HS-5 (cell line): ENCODE measurements at regions not wholly inside any gene's neighbourhood (a gene's known extent, or its start where the extent isn't known, plus 50 kb on each side); places are given as distances from the start of the nearest gene placed in this dataset.
"Not testable (repeated sequence)": the region's sequence is repeated elsewhere in the genome, so short reads cannot be mapped to it uniquely, and the experiment has no call there.

Experiments used
- DNase-seq: peaks from one replicate; pipeline ENCODE4 v3.0.0-alpha.2; 2012; ENCODE audit warnings: low read depth

DNA sequence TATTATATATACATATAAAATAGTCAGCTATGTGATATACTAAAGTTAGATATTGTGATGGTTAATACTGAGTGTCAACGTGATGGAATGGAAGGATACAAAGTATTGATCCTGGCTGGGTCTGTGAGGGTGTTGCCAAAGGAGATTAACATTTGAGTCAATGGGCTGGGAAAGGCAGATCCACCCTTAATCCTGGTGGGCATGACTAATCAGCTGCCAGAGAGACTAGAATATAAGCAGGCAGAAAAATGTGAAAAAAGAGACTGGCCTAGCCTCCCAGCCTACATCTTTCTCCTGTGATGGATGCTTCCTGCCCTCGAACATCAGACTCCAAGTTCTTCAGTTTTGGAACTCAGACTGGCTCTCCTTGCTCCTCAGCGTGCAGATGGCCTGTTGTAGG lies 321.6 kb upstream of the NT5E start:
- not testable (repeated sequence) for DNase-seq

DNA sequence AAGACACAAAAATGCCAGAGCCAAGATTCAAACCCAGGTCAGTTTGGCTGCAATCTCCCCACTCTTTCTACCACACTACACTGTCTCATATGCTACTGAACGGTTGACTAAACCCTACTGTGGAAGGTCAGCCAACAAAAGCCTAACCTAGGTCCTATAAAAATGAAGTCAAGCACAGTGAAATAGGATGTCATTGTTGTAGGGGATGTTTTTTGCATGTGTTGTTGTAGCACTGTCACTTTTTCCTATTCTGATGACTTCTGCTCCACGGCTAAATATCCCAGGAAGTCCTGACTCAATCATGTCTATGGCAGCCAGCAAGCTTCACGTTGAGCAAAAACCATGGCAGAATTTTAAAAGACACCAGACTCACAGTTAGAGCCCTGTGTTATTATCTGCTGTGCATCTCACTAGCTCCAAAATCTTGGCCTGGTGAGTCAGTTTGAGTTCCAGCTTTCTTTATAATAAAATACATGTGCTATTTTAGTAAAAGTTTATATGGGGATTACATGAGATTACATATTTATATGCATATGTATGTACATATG lies 322.1 kb upstream of the NT5E start:
- DNase-seq = no peak

DNA sequence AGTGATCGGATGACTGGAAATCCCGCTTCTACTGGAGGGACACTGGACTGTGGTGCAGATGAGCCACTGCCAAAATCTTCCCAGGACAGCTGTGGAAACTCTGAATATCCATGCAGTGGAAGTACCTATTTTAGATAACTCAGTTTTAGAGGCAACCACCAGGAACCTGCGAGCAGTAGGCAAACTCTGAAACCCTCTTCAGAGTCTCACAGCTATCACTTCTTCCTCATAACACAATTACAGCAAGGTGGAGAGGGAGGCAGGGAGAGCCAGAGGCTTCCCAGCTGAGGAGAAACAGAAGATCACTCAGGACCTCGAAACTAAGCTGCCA lies 322.8 kb upstream of the NT5E start:
- DNase-seq = no peak

DNA sequence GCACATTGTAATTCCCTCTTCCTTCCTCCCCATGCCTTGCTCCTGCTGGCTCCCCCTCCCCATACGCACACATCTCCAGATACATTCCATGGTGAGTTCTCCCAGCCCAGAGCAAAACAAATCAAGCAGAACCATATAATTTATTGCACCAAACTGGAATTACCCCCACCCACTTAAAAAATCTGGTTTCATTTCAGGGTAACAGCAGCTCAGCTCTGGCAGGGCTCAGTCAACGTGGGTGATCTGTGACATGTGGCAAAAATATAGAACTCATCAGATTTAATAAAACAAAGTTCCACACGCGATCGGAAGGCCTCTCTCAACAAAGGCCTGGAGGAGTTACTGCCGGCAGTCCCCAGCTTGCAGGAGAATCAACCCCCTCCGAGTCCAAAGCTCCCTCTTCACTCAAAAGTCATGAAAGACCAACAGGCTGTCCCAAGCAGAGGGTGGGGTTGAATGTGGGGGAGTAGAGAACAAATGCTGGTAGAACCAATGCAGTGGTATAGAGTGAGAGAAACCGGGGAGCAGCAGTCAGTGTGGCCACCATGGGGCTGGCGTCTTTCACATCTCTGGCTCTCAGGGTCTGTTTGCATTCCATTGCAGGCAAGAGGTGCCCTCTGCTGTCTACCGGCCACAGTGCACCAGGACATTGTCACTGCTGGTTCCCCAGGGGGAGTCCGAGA lies 323.3 kb upstream of the NT5E start:
- no peak for DNase-seq

DNA sequence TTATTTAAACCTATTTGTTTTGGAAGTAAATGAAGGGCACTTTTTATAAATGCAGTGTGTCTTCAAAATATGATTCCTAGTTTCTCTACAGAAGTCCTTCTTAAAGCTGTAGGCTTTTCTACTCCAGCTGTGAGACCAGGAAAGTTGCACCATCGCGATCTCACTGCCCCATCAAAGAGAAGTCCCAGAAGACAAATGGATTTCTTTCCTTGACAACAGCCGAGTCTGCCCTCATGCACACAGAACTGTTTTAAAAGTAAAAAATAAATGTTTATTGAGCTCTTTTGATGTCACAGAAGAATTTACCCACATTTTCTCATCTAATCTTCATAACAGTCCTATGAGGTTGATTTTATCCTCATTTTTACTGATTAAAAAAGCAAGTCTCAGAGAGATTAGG lies 324.4 kb upstream of the NT5E start:
- no peak for DNase-seq

DNA sequence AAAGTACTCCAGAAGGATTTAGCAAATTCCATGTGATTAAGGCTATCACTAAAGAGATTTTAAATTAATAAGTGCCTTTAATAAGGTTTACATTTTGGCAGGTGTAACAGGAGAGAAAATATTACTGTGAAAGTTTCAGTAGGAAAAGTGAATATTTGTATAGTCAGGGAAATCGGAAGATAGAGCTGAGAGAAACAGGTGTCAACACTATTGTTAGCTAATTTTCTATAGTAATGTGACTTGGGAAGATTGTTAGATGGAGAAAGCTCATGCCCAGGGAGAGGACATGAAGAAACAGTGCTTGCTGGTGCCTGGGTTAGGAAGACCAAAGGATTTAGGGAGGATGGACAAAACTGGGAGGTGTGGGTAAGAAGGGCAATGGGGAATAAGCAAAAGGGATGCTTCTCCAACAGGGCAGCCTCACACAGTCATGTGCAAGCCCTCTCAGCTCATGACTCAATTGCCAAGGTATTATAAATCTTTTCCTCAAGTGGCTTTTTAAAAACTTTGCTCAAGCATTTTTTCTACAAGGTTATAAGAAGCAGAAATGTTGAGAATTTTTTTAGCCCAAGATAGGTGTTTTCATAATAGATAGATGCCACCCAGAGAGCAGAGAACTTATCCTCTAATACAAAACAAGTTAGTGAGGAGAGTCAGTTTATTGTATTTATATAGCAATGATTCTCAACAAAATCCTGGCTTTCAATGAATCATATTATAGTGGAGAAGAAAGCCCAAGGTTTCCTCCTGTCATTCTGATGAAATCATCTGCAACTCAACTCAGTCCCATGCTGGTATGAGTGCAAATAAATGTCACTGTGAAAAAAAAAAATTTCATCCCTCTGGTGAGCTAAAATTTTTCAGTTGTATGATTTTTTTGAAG lies 325.2 kb upstream of the NT5E start:
- no peak for DNase-seq

DNA sequence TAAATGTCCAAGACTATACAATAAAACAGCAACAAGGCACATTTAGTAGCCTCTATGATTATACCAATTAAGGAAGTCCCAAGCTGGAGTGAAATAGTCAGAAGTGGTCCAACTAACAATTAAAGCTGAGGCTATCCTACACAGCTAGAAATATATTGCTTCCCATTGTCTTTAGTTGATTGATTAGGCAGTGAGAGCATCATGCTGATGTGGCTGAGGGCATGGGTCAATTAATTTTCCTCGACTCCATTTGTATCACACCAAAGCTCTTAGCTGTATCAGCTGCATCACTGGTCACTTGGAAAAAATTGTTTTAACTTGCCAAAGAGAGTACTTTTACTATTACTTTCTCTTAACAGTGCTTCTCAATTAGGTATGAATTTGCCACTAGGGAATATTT lies 328.7 kb upstream of the NT5E start:
- no peak for DNase-seq

DNA sequence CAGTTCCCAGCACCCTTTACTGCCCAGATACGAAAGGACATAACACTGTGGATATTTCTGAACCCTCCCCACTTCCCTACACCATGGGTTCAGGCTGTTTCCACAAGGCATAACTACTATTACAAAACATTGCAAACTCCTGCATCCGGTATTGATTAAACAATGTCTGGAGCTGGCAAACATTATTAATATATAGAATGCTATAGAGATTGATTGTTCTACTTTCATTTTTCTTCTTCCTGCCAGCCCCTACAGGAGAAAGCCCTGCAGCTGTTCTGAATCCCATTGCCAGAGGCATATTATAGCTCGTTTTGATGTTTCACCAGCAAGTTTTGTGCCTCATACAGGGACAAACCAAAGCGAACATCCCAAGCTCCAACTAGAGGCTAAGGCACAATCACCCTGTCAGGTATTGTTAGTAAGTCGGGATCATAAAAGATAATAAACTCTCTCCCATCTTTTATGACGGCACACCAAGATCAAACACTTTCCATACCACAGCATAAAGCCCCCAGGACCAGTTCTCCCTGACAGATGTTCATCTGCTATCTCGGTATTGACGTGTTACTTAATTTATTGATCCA lies 331.1 kb upstream of the NT5E start:
- DNase-seq = no peak

DNA sequence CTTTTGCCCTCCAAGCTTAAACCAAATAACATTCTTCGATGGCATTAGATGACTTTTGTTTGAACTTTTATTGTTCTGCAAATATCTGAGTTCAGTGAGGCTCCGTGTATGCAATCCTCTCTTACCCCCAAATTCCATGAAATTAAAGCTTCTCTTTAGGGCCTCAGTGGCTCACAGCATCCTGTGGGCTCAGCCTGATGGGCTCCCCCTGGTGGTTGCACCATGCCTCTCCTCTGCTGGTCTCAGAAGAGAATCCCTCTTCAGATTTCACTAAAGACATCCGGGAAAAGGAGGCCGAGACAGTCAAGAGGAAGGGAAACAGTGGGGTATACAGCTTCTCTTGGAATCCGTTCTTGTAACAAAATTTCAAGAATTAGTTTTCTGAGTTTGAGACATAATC lies 331.6 kb upstream of the NT5E start:
- DNase-seq = no peak

DNA sequence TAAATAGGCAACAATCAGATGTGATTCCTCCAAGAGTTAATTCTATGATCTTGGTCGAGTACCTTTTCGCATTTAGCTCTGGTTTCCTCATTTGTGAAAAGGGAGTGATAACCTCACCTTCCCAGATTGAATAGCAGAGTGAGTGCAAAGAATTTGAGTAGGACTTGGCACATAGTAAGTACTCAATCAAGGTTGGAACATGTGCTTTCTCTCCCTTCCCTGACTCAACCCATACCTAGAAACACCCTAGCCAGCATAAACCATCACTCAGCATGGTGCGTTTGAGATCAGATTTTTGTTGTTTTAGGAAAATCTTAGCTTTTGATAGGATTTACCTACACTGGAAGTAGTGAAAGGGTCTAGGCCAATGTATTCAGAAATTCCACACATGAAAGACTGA lies 333.4 kb upstream of the NT5E start:
- DNase-seq = no peak

DNA sequence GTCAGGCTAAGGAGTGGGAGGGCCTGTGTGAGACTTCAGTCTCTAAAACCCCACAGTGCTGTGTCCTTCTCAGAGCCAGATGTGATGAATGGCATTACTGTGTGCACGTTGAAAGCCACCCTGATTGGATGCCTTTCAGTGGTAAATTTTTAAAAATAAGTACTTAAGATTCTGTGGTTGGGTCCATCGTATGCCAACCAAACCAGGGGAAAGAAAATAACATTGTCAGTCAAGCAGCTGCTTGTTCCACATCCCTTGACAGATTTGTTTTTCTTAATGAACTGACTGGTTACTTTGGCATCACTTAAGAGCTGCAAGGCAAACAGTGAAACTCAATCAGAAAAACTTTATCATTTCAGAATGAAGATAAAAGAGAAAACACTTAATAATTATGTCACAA lies 334.0 kb upstream of the NT5E start:
- no peak for DNase-seq

DNA sequence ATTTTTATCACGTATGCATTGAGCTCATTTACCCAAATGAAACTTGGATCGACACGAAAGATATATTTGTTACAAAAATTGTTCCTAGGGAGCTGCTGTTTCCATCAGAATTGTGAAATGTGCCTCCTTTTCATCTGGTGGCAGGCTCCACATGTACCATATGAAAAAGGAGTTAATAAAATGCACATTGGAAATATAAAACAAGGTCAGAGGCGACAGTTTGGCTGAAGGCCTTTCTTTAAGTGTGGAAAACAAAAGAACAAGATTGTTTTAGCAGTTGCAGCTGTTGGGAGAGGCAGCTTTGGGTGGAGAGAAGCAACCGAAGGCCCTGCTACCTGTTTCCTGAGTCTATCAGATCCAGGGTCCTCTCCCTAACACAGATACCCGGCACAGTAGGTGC lies 334.5 kb upstream of the NT5E start:
- no peak for DNase-seq

DNA sequence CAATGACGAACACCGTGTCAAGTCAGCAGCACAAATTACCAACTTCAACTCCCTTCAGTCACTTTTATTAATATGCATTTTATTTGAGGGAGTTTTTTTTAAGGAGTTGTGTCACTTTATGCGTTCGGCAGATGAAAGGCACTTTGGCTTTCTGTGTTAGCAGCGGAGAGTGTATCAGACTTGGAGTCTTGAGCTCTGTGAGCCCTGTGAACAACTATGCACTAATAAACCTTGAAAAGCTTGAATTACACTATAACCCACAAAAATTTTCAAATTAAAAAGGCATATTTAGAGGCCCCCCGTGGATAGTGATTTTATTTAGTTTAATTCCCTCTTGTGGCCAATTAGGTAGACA lies 335.3 kb upstream of the NT5E start:
- DNase-seq = no peak

DNA sequence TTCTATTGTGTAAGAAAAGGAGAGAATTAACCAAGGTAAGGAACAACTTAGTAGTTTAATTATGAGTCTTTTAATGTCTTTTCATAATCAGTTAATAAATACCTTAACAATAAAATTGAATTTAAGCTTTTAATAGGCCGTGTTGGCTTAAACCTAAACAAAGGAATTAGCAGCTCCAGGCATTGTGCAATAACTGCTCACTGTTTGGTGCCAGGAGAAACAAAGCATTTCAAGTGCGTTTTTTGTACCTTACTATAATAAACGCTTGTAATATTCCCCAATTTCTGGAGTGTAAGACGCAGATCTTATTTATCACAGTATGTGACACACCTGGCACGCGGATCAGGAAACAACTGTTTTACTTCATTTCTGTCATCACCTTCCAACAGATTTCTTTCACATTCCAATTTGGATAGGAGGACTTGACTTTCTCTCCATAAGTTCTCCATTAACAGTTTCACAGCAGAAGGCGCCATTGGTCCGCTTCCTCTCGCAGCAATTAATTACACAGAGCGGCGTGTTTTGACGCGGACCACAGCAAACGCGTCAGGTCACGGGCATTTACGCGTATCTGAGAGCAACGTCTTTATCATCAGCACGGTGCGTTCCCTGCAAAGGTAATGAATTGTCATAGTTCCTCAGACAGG lies 335.8 kb upstream of the NT5E start:
- DNase-seq = no peak

DNA sequence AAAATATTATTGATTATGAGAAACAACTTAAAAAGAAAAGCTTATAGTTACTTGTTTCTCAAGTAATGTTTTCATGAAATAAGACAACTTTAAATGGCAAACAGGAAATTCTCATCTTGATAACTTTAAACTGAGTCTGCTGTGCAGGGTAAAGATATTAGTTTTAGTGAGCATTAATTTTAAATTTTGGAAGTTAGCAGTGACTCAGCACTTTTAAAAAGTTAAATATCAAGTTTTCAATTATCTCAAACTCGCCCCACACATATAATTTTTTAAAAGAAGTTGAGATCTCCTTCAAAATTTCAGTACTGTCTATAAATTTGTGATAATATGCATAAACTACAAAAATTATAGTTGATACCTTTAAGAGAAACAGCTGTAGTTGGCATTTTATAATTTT lies 337.3 kb upstream of the NT5E start:
- no peak for DNase-seq

DNA sequence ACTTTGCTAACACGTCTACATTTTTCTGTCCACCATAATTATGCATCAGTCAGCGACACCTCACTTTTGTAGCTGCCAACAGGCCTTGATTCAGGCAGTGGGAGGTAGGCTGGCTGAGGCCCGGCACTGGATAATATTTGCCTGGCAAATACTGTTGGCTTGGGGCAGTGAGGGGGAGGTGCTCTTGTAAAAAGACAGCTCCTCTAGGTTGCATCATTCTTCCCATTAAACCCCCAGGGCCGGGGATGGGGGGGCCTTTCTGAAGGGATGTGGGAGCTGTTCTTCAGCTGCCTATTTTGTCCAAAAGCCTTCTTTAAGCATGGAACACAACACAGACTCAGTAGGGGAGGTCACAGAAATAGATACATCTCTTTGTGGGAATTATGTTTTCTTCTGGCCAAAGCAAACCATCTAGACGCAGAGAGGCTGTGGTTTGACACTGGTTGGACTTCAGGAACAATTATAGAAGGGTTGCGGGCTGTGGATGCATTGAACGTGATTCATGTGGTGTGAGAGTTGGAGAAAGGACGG lies 338.3 kb upstream of the NT5E start:
- DNase-seq = no peak

DNA sequence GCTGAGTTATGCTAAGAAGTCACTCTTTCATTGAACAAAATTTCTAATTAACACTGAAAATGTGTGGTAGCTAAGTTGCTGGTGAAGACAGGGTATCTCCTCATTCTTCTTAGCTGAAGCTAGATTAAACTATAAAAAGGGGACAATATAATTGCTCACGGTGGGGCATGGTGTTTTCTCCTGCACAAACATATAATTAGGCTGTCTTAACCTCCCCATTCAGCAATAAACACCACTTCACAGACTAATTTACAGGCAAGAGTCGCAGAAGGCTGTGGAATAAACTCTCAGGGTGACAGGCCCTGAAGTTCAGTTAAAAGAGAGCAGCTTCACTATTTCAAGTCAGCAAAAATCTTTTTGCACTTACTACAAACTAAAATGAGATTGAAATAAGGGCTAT lies 338.9 kb upstream of the NT5E start:
- DNase-seq = no peak

DNA sequence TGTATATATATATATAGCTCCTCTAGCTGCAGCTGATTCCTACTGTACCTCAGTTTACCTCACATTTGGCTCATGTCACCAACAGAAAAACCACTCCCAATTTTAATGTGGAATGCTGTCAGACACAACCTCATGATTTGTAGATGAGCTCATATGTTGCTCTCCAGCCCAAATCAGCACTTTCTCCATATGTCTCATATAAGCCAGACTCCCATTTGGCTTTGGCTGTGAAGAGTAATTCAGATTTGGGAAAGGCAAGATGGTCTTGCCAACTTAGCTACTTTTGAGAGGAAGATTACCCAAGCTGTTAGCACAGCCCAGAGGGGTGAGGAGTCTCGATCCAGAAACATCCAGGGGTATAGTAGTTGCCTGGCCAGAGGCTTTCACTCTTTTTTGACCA lies 342.2 kb upstream of the NT5E start:
- DNase-seq = no peak

DNA sequence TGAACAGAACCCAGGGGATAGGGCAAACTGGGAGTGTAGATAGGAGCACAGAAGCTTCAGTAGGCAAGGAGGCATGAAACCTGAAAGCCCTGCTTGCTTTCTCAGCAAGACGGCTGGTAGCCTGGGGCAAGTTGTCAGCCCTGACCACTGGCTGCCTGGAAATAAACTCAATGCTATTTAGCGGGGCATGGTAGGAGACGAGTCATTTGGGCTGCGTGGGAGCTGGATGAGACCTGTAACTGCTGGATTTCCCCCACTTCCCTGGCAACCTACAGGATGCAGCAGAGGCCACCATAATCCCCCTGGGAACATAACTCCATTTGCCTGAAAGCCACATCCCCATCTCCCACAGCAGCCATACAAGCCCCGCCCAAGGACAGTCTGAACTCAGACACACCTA lies 332.6 kb upstream of the TBX18 start:
- DNase-seq = no peak

DNA sequence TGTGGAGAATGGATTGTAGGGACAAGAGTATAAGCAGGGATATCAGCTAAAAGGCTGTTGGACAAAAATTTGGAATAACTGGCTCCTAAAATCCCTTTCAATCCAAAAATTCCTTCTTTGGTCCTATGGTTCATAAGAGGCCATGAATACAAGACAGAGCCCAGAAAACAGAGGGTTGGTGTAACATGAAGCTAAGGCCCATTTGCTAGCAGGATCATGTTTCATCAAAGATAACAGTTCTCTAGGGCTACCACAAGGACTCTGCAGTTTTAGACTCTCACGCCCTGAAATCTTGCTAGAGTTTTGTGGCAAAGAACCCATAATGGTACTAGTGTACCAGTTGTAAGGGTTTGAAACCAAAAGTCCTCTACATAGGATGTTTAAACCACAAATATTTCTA lies 327.8 kb upstream of the TBX18 start:
- DNase-seq = no peak

DNA sequence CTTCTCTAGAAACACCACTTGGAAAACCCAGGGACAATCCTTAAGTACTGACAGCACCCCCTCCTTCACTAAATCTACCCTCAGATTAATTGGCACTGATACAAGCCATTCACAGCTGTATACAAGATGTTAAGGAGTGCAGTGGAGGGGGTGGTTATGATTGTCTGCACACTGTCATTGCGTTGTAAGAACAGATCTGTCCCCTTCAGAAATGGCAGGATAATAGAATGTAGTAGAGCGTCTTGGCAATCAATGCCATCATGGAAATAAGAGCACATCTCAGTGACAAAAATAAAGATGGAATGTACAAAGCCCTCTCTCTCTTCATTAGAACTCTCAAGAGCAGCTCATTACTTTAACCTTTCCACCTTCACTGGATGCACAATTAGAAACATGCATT lies 324.9 kb upstream of the TBX18 start:
- DNase-seq = no peak

DNA sequence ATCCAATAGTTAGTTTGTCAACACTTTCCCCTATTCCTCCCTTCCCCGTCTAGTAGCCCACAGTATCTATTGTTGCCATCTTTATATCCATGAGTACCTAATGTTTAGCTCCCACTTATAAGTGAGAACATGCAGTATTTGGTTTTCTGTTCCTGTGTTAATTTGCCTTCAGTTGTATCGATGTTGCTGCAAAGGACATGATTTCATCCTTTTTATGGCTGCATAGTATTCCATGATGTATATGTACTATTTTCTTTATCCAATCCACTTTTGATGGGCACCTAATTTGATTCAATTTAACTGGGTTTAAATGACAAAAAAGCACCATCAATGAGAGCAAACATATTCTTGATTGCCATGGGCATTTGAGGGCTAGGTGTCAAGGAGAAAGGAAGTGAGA lies 321.5 kb upstream of the TBX18 start:
- DNase-seq = no peak

DNA sequence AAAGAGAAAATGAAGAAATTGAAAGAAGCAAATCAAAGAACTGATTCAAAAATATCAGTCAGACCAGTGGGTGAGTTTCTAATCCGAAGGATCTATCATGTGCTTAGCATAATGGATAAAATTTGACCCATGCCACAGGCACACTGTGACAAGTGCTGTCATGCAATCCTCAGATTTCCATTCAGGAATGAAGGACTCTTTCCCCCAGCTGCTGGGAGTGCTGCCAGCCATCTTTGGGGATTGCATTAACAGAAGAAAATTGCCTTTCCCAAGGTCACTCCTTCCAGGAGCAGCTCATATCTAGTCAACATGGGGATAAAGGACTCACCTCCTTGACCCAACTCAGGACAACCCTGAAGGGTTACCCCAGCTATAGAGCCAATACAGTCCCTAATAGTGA lies 316.7 kb upstream of the TBX18 start:
- DNase-seq = no peak
